OCI-LY3 (cell line): ENCODE measurements at regions not wholly inside any gene's neighbourhood (a gene's known extent, or its start where the extent isn't known, plus 50 kb on each side); places are given as distances from the start of the nearest gene placed in this dataset.

Experiments used
- H2AFZ ChIP-seq: fragments of 200-600, 300-600 bp; shearing (Covaris generic); 2 replicates; pipeline ENCODE4 v1.6.0; 2014; ENCODE audit warnings: antibody characterized with exemption, low read depth, low read length
- H3K27ac ChIP-seq: fragments of 200-600, 300-600 bp; sonication (generic); 2 replicates; pipeline ENCODE4 v1.5.1; 2014; ENCODE audit warnings: mild to moderate bottlenecking, low read length, moderate library complexity, mixed read lengths
- H3K27me3 ChIP-seq: fragments of 200-600, 300-600 bp; sonication (generic); 2 replicates; pipeline ENCODE4 v1.6.1; 2014; ENCODE audit warnings: low read depth, low read length, mixed read lengths
- H3K36me3 ChIP-seq: fragments of 200-600, 300-600 bp; sonication (generic); replicated peaks from 2 replicates; pipeline ENCODE3; 2014; ENCODE audit warnings: low read depth, low read length, mixed read lengths
- H3K4me1 ChIP-seq: fragments of 300-600, 200-600 bp; sonication (generic); 2 replicates; pipeline ENCODE4 v1.6.1; 2014; ENCODE audit warnings: low read length, mixed read lengths
- H3K4me2 ChIP-seq: fragments of 200-600, 300-600 bp; sonication (generic); 2 replicates; pipeline ENCODE4 v1.6.1; 2014; ENCODE audit warnings: low read length, mixed read lengths
- H3K4me3 ChIP-seq: fragments of 300-600, 200-600 bp; sonication (generic); 2 replicates; pipeline ENCODE4 v1.5.1; 2014; ENCODE audit warnings: antibody characterized with exemption, mild to moderate bottlenecking, low read length, moderate library complexity
- H3K79me2 ChIP-seq: fragments of 300-600, 200-600 bp; shearing (Covaris generic); 2 replicates; pipeline ENCODE4 v1.6.1; 2014; ENCODE audit warnings: mild to moderate bottlenecking, low read length, mixed read lengths
- H3K9ac ChIP-seq: fragments of 300-600, 200-600 bp; shearing (Covaris generic); 2 replicates; pipeline ENCODE4 v1.6.0; 2014; ENCODE audit warnings: mild to moderate bottlenecking, low read length, moderate library complexity
- H3K9me3 ChIP-seq: fragments of 200-600, 300-600 bp; shearing (Covaris generic); 2 replicates; pipeline ENCODE4 v1.6.1; 2014; ENCODE audit warnings: low read length, mixed read lengths; ENCODE audit not compliant: insufficient read depth
- H4K20me1 ChIP-seq: fragments of 200-600, 300-600 bp; sonication (generic); 2 replicates; pipeline ENCODE4 v1.6.1; 2016; ENCODE audit warnings: low read length, mixed read lengths; ENCODE audit not compliant: insufficient read depth
- CTCF ChIP-seq: fragments of 200-600, 300-600 bp; sonication (generic); IDR thresholded peaks from 2 replicates; pipeline ENCODE4 v1.5.1; 2014; ENCODE audit warnings: antibody characterized with exemption, low read length, low read depth
- EZH2phosphoT487 ChIP-seq: fragments of 200-600 bp; shearing (Covaris generic); IDR thresholded peaks from 2 replicates; pipeline ENCODE4 v1.6.1; 2018; ENCODE audit warnings: antibody characterized with exemption, mixed run types, low read depth

DNA sequence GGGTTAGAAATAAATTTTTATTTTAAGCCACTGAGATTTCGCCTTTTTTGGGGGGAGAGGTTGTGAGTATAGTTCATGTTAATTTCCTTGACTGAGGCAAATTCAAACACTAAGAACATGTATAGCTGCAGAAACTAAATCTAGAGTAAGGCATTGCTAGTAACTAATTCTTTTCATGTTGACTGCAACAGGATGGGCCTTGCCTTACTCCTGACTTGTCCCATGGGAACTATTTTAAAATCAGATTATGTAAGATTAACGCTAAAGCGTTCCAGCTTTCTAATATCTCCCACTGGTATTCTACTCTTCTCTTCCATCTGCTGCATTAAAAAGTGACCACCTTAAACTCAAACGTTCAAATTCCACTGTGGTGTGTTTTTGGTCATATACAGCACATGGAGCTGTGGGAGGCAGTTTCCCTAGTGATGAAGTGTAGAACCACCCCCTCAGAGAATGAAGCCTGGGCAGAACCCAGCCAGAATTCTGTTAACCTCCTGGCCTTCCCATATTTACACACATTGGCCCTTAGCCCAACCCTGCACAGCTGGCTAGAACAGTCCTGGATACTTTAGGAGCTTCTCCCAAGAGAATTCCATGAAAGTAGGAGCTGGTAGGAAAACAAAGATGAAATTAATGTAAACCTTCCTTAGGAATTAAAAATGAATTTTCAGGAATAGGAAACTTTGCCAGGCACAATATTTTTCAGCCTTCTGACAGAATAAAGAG lies 687.8 kb downstream of the SLC4A3 start:
- Histone ChIP-seq H3K4me3 (no peak overlapping the region), H3K27ac (peak overlapping the region; percentile 98), H3K9me3 (peaks cover 7% of the 10 kb centered on the region; the same call in 1 of the 2 replicates), H2AFZ (no peak overlapping the region), H3K4me2 (no peak overlapping the region), H3K4me1 (peaks cover 34% of the 10 kb centered on the region), H3K9ac (no peak overlapping the region), H3K36me3 (peaks cover 17% of the 10 kb centered on the region), H3K27me3 (no peaks in the 10 kb centered on the region), H3K79me2 (no peaks in the 10 kb centered on the region), H4K20me1 (no peaks in the 10 kb centered on the region)
- TF ChIP-seq EZH2phosphoT487 (no peak), CTCF (no peak)

DNA sequence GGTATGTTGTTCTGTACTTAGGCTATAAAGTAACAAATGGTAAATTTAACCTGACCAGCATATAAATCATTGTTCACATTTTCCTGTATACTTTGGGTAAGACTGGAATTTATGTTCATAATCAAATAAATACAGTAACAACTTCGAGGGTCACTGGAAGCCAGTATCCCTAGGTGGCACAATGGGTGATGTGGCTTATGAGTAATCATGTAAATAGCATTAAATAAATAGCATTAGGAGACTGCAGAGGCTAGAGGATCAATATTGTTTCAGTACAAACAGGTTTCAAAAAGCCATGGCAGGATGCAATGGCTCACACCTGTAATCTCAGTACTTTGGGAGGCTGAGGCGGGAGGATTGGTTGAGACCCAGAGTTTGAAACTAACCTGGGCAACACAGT lies 690.6 kb downstream of the SLC4A3 start:
- Histone ChIP-seq H4K20me1 (no peaks in the 10 kb centered on the region), H3K27ac (no peak overlapping the region), H3K4me2 (no peak overlapping the region), H3K79me2 (no peaks in the 10 kb centered on the region), H3K36me3 (peaks cover 13% of the 10 kb centered on the region), H3K4me1 (peaks cover 19% of the 10 kb centered on the region), H3K27me3 (no peaks in the 10 kb centered on the region), H3K9ac (no peak overlapping the region), H3K4me3 (no peak overlapping the region), H3K9me3 (peaks cover 7% of the 10 kb centered on the region; the same call in 1 of the 2 replicates), H2AFZ (no peak overlapping the region)
- TF ChIP-seq CTCF: no peak
- TF ChIP-seq EZH2phosphoT487: no peak

DNA sequence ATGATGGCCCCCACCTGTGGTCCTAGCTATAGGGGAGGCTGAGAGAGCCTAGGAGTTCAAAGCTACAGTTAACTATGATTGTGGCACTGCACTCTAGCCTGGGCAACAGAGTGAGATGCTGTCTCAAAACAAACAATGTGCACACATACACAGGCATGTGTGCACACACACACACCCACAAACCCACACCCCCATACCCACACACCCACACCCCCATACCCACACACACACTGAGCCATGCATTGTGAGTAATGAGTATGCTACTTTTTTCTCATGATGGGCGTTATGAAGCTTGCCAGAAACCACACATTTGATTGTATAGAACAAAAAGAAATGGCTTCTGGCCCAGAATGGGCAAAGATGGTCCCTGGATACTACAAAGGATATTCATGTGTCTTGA lies 691.1 kb downstream of the SLC4A3 start:
- H3K9me3 ChIP-seq: peaks cover 7% of the 10 kb centered on the region; the same call in 1 of the 2 replicates
- H4K20me1 ChIP-seq: no peaks in the 10 kb centered on the region
- no peak overlapping the region for H3K4me3 ChIP-seq
- H3K36me3 ChIP-seq: peaks cover 13% of the 10 kb centered on the region
- H3K4me1 ChIP-seq: peaks cover 16% of the 10 kb centered on the region
- H3K9ac ChIP-seq: no peak overlapping the region
- no peaks in the 10 kb centered on the region for H3K27me3 ChIP-seq
- H3K79me2 ChIP-seq: no peaks in the 10 kb centered on the region
- no peak overlapping the region for H3K4me2 ChIP-seq
- TF ChIP-seq CTCF (no peak), EZH2phosphoT487 (no peak)
- H2AFZ ChIP-seq: no peak overlapping the region
- H3K27ac ChIP-seq: no peak overlapping the region

GRCh38 chr2:220320326-220320725 lies 692.9 kb downstream of the SLC4A3 start:
- no peaks in the 10 kb centered on the region for H3K4me1 ChIP-seq
- no peaks in the 10 kb centered on the region for H3K9me3 ChIP-seq
- no peak overlapping the region for H2AFZ ChIP-seq
- no peak overlapping the region for H3K9ac ChIP-seq
- H3K36me3 ChIP-seq: peaks cover 3% of the 10 kb centered on the region
- no peak overlapping the region for H3K4me2 ChIP-seq
- H3K79me2 ChIP-seq: no peaks in the 10 kb centered on the region
- no peak for TF ChIP-seq CTCF
- no peak for TF ChIP-seq EZH2phosphoT487
- H3K4me3 ChIP-seq: no peak overlapping the region
- H3K27ac ChIP-seq: no peak overlapping the region
- H3K27me3 ChIP-seq: no peaks in the 10 kb centered on the region
- no peaks in the 10 kb centered on the region for H4K20me1 ChIP-seq
